A172 (cell line): ENCODE measurements at regions not wholly inside any gene's neighbourhood (a gene's known extent, or its start where the extent isn't known, plus 50 kb on each side); places are given as distances from the start of the nearest gene placed in this dataset.
A peak's percentile ranks its signal among the peaks of the same experiment; 100 is the strongest.
"Not testable (repeated sequence)": the region's sequence is repeated elsewhere in the genome, so short reads cannot be mapped to it uniquely, and the experiment has no call there.

Source experiments
- DNase-seq: peaks from one replicate; pipeline ENCODE4 v3.0.0-alpha.2; 2015; ENCODE audit warnings: low spot score

GRCh38 chr13:75178436-75178835, 303.5 kb downstream of the TBC1D4 start:
- DNase-seq: no peak

GRCh38 chr13:75175575-75175974, 306.4 kb downstream of the TBC1D4 start:
- no peak for DNase-seq

GRCh38 chr13:75175097-75175496, 306.9 kb downstream of the TBC1D4 start:
- DNase-seq: not testable (repeated sequence)

- DNase-seq: no peak
Measured at GRCh38 chr13:75174481-75174880, 307.5 kb downstream of the TBC1D4 start.

- DNase-seq: peak; percentile 19
Measured at GRCh38 chr13:75173457-75174356, 308.3 kb downstream of the TBC1D4 start.

- DNase-seq: no peak
Measured at GRCh38 chr13:75170311-75170710, 311.7 kb downstream of the TBC1D4 start.

- DNase-seq: no peak
Measured at GRCh38 chr13:75165543-75166230, 316.3 kb downstream of the TBC1D4 start.

- DNase-seq: no peak
Measured at GRCh38 chr13:75161804-75162203, 320.2 kb downstream of the TBC1D4 start.

- no peak for DNase-seq
Measured at GRCh38 chr13:75160984-75161383, 321.0 kb downstream of the TBC1D4 start.

- DNase-seq: no peak
Measured at GRCh38 chr13:75154331-75154730, 327.6 kb downstream of the TBC1D4 start.

- DNase-seq: no peak
Measured at GRCh38 chr13:75153834-75154233, 328.1 kb downstream of the TBC1D4 start.

- no peak for DNase-seq
Measured at GRCh38 chr13:75153386-75153785, 328.6 kb downstream of the TBC1D4 start.

- peak; percentile 21 for DNase-seq
Measured at GRCh38 chr13:75151081-75151643, 330.8 kb downstream of the TBC1D4 start.

- DNase-seq: no peak
Measured at GRCh38 chr13:75149776-75150175, 332.2 kb downstream of the TBC1D4 start.

- no peak for DNase-seq
Measured at GRCh38 chr13:75147946-75148345, 334.0 kb downstream of the TBC1D4 start.

- no peak for DNase-seq
Measured at GRCh38 chr13:75146436-75146835, 335.5 kb downstream of the TBC1D4 start.

- no peak for DNase-seq
Measured at GRCh38 chr13:75145927-75146326, 336.0 kb downstream of the TBC1D4 start.

- no peak for DNase-seq
Measured at GRCh38 chr13:75139291-75139690, 342.7 kb downstream of the TBC1D4 start.

- DNase-seq: no peak
Measured at GRCh38 chr13:75137911-75138571, 343.9 kb downstream of the TBC1D4 start.

- peak; percentile 8 for DNase-seq
Measured at GRCh38 chr13:75136151-75136550, 345.8 kb downstream of the TBC1D4 start.

- DNase-seq: peak; percentile 97
Measured at GRCh38 chr13:75135325-75135825, 346.6 kb downstream of the TBC1D4 start.
